ENCODE measurements at regions not wholly inside any gene's neighbourhood (a gene's known extent, or its start where the extent isn't known, plus 50 kb on each side); places are given as distances from the start of the nearest gene placed in this dataset.

GRCh38 chr1:181392133-181392532, 91.2 kb upstream of the CACNA1E start:
- BruUV-seq (replicated peaks), result no TSS peak
- Histone ChIP-seq H3K79me2 (ENCODE audit: insufficient read depth, low read length) (no peaks in the 10 kb centered on the region), H3K27me3 (ENCODE audit: insufficient read depth, low read length) (no peaks in the 10 kb centered on the region; the same call in none of the 2 replicates), H4K20me1 (ENCODE audit: insufficient read depth) (no peaks in the 10 kb centered on the region), H3K27ac (ENCODE audit: low read depth, low read length) (no peak overlapping the region), H2AFZ (ENCODE audit: low read depth, low read length, poor library complexity, severe bottlenecking) (no peak overlapping the region), H3K4me2 (ENCODE audit: low read length) (no peak overlapping the region), H3K4me1 (ENCODE audit: control insufficient read depth in 1 of 2, insufficient read depth in 2 of 2, low read length in 2 of 2) (peaks cover 2 to 11% of the 10 kb centered on the region in 2 experiments; a peak in 2 of 4 replicates), H3K9me2 (ENCODE audit: insufficient read depth) (no peaks in the 10 kb centered on the region), H3K9me3 (ENCODE audit: control insufficient read depth in 1 of 2, insufficient read depth in 1 of 2, low read depth in 1 of 2, low read length in 2 of 2) (no peaks in the 10 kb centered on the region), H3K9ac (ENCODE audit: low read length) (no peak overlapping the region), H3K4me3 (replicated peaks in 1 of 2; ENCODE audit: low read depth in 1 of 2, low read length in 2 of 2) (no peak overlapping the region), H3K36me3 (ENCODE audit: control insufficient read depth in 1 of 2, insufficient read depth in 2 of 2, low read length in 2 of 2) (no peaks in the 10 kb centered on the region)
- ChIA-PET CTCF (no interaction called here), POLR2A (no interaction called here), RAD21 (ENCODE audit: low non-redundant PET in 1 of 2, low total read pairs in 2 of 2, uncharacterized antibody in 2 of 2, unreplicated experiment in 2 of 2) (no interaction called here)
- TF ChIP-seq ZBTB33 (IDR thresholded peaks at IDR 0.05; ENCODE audit: extremely low read depth, insufficient replicate concordance, low read length), result no peak
- DNase-seq (ENCODE audit: low read depth, low spot score) (no peak), ATAC-seq (no peak)
- intact Hi-C loops (cut with micrococcal nuclease), result no loop called here

- no peak for DNase-seq (ENCODE audit: low read depth, low spot score)
- no peak overlapping the region for H3K27ac ChIP-seq (ENCODE audit: low read depth, low read length)
- H3K4me2 ChIP-seq (ENCODE audit: low read length), result no peak overlapping the region
- no peaks in the 10 kb centered on the region for H3K9me2 ChIP-seq (ENCODE audit: insufficient read depth)
- CTCF ChIA-PET, result no interaction called here
- ATAC-seq, result no peak
- H3K4me1 ChIP-seq (ENCODE audit: control insufficient read depth in 1 of 2, insufficient read depth in 2 of 2, low read length in 2 of 2), result peaks cover 2 to 11% of the 10 kb centered on the region in 2 experiments; a peak in 2 of 4 replicates
- no peaks in the 10 kb centered on the region; the same call in none of the 2 replicates for H3K27me3 ChIP-seq (ENCODE audit: insufficient read depth, low read length)
- H3K79me2 ChIP-seq (ENCODE audit: insufficient read depth, low read length), result no peaks in the 10 kb centered on the region
- H2AFZ ChIP-seq (ENCODE audit: low read depth, low read length, poor library complexity, severe bottlenecking), result no peak overlapping the region
- no TSS peak for BruUV-seq (replicated peaks)
- POLR2A ChIA-PET, result no interaction called here
- H3K9me3 ChIP-seq (ENCODE audit: control insufficient read depth in 1 of 2, insufficient read depth in 1 of 2, low read depth in 1 of 2, low read length in 2 of 2), result no peaks in the 10 kb centered on the region
- no peaks in the 10 kb centered on the region for H4K20me1 ChIP-seq (ENCODE audit: insufficient read depth)
- no peak overlapping the region for H3K4me3 ChIP-seq (replicated peaks in 1 of 2; ENCODE audit: low read depth in 1 of 2, low read length in 2 of 2)
- intact Hi-C loops (cut with micrococcal nuclease), result no loop called here
- no peak overlapping the region for H3K9ac ChIP-seq (ENCODE audit: low read length)
- RAD21 ChIA-PET (ENCODE audit: low non-redundant PET in 1 of 2, low total read pairs in 2 of 2, uncharacterized antibody in 2 of 2, unreplicated experiment in 2 of 2), result no interaction called here
- no peaks in the 10 kb centered on the region for H3K36me3 ChIP-seq (ENCODE audit: control insufficient read depth in 1 of 2, insufficient read depth in 2 of 2, low read length in 2 of 2)
- TF ChIP-seq JUND (IDR thresholded peaks at IDR 0.05), result no peak
- no peak for TF ChIP-seq TCF7L2 (IDR thresholded peaks at IDR 0.05; ENCODE audit: borderline replicate concordance, extremely low read depth, insufficient read depth, insufficient read length)
- no peak for TF ChIP-seq EZH2 (IDR thresholded peaks at IDR 0.05)
- no peak for TF ChIP-seq SIN3A (IDR thresholded peaks at IDR 0.05; ENCODE audit: low read depth)
- TF ChIP-seq YY1 (IDR thresholded peaks at IDR 0.05; ENCODE audit: extremely low read depth, insufficient replicate concordance, low read depth, low read length), result no peak
- TF ChIP-seq ATF3 (IDR thresholded peaks at IDR 0.05), result no peak
- TF ChIP-seq, protein P1, sequence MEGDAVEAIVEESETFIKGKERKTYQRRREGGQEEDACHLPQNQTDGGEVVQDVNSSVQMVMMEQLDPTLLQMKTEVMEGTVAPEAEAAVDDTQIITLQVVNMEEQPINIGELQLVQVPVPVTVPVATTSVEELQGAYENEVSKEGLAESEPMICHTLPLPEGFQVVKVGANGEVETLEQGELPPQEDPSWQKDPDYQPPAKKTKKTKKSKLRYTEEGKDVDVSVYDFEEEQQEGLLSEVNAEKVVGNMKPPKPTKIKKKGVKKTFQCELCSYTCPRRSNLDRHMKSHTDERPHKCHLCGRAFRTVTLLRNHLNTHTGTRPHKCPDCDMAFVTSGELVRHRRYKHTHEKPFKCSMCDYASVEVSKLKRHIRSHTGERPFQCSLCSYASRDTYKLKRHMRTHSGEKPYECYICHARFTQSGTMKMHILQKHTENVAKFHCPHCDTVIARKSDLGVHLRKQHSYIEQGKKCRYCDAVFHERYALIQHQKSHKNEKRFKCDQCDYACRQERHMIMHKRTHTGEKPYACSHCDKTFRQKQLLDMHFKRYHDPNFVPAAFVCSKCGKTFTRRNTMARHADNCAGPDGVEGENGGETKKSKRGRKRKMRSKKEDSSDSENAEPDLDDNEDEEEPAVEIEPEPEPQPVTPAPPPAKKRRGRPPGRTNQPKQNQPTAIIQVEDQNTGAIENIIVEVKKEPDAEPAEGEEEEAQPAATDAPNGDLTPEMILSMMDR (IDR thresholded peaks at IDR 0.05 in 2 of 3, conservative IDR thresholded peaks at IDR 0.05 in 1 of 3; ENCODE audit: borderline replicate concordance in 1 of 3, insufficient read depth in 1 of 3, low read depth in 2 of 3, low read length in 2 of 3), result no peak
- TF ChIP-seq CEBPB (IDR thresholded peaks at IDR 0.05; ENCODE audit: low read depth), result no peak
- no peak for TF ChIP-seq REST (IDR thresholded peaks at IDR 0.05; ENCODE audit: low read depth)
- TF ChIP-seq ZNF274 (IDR thresholded peaks at IDR 0.05; ENCODE audit: low read depth, low read length), result no peak
Observed at GRCh38 chr1:181392613-181393220, 90.6 kb upstream of the CACNA1E start.
